T follicular helper cell (primary cell): ENCODE measurements at regions not wholly inside any gene's neighbourhood (a gene's known extent, or its start where the extent isn't known, plus 50 kb on each side); places are given as distances from the start of the nearest gene placed in this dataset.

Experiments used
- DNase-seq: peaks from one replicate; pipeline ENCODE4 v3.0.0-alpha.2; 2020; ENCODE audit warnings: low read depth

DNA sequence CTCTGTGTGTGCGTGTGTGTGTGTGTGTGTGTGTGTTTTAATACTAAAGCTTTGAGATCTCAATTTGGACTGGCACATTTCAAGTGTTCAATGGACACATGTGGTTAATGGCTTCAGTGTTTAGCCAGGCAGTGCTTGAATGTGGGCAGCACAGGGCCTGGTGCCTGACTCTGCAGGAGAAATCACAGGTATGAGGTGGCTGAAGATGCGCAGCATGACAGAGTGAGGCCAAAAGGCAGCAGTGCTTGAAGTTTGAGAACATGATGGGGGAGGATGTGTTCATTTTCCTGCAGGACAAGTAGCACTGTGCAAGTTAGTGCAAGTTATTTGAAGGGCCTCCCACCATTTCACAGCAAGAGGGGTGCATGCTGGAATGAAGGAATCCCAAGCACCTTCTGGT lies 620.5 kb upstream of the TBL1XR1 start:
- DNase-seq, result no peak

GRCh38 chr3:177818712-177819240 lies 621.5 kb upstream of the TBL1XR1 start:
- no peak for DNase-seq

- no peak for DNase-seq
Measured at GRCh38 chr3:177820683-177821316, 623.5 kb upstream of the TBL1XR1 start.

DNA sequence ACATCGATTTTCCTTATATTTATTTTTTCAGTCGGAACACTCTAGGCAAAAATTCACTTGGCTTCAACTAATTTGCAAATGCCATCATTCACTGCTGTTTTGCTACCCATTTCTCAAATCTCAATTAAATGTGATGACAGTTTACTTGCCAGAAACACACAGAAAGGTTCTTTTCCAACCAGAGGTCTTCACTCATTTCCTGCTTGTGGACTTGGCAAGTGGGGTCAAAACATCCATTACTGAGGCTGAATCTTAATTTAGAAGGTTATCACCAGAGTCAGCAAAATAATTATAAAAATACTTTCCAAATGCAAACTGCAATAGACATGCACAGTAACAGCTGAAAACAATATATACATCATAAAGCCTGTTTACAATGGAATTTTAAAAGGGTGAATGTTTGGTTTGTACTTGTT lies 625.4 kb upstream of the TBL1XR1 start:
- DNase-seq, result no peak

DNA sequence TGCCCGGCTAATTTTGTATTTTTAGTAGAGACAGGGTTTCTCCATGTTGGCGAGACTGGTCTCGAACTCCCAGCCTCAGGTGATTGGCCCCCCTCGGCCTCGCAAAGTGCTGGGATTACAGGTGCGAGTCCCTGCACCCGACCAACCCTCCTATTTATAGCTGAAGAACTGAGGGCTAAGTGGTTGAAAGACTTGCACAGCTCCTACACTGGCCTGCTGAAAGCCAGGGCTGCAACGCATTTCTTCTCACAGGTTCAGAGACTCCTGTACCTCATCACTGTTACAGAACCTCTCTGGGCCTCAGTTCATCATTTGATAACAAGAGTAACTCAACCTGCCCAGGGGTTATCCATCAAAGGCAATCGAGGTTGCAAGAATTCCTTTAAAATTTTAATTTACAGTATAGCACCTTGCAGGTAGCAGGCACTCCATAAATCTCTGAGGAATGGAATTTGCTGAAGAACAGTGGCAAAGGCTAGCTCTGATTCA lies 626.5 kb upstream of the TBL1XR1 start:
- no peak for DNase-seq

- no peak for DNase-seq
Measured at GRCh38 chr3:177824190-177824786, 627.0 kb upstream of the TBL1XR1 start.

- DNase-seq, result no peak
Measured at GRCh38 chr3:177824841-177825240, 627.6 kb upstream of the TBL1XR1 start.

GRCh38 chr3:177826253-177826652 lies 629.0 kb upstream of the TBL1XR1 start:
- DNase-seq, result no peak

GRCh38 chr3:177827511-177828207 lies 630.4 kb upstream of the TBL1XR1 start:
- no peak for DNase-seq

DNA sequence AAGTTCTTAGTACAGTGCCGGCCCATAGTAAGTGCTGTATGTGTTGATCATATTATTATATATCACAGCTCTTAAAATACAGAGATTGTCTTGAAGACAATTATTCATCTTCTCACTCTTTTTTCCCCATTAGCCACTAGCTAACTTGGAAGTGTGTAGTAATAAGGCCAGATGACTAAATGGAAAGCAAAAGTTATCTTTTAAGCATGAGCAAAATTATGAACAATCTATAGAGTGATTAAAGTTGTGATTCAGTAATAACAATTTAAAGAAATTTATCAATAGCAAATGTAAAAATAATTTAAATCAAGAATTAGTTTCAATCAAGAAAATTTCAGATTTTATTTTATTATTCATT lies 630.9 kb upstream of the TBL1XR1 start:
- DNase-seq, result no peak

- DNase-seq, result no peak
Measured at GRCh38 chr3:177830411-177830849, 633.1 kb upstream of the TBL1XR1 start.

DNA sequence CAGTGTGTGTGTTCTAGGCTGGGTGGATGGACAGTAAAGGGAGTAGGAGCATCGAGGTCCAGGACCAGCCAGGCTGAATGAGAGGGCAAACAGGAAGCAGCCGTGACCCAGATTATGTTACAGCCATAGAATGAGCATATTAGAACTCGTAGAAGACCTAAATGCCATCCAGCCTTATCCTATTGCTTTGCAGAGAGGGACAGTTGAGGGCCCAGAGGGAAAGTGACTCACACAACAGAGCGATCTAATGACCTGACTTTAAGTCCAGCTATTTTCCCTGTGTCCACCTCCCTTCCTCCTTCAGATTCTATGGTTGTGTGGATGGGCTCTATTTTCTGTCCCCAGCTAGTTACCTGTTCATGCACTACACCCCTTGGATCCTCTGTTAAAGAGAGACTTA lies 634.1 kb upstream of the TBL1XR1 start:
- DNase-seq, result no peak

- DNase-seq, result no peak
Measured at GRCh38 chr3:177832880-177833279, 635.6 kb upstream of the TBL1XR1 start.

DNA sequence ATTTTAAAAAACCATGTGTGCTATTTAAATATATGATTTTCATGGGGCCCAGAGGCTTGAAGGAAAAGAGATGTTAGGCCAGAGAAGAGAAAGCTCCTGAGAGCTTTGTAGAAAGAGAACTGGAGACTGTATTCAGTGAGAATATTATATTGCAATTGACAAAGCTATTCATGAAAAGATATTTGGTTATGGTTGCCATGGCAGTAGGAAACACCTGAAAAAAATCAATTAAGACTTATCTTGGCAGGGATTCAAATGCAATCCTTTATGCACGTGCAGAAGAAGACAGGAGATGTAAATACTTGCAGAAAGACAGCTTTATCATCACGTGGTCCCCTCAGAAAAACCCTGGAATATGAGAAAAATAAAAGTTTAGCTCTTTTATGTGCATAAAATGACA lies 636.0 kb upstream of the TBL1XR1 start:
- no peak for DNase-seq

DNA sequence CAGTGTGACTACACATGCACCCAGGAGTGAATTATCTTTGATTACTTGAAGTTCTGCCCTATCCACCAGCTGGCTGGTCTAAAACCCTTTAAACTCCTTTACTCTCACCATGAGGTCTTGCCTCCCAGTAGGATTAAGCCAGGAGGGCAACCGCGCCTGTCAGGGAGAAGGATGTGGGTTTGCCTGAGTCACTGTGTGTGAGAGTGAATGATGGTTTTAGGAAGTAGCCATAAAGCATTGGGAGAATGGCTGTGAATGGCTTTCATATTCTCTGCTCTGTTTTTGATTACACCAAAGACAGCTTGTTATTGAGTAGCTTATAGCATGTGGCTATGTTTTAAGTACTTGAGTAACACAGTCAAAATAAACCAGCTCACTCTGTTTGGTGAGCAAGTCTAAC lies 637.7 kb upstream of the TBL1XR1 start:
- no peak for DNase-seq

DNA sequence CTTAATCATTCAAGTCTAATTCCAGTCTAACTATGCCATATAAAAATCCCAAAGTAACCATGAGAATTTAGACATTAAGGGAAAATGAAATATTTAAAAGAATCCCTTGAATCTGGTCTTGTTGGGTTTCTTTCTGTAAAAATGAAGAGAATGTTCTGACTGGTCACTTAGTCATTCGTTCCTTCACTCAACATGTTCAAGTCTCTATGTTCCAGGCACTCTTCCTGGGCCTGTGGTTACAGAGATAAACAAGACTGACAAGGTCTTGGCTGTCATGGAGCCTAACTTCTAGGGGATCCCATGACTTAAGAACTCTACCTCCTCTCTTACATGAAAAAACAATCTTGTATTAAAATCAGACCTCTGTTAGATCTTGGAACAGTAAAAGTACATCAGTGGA lies 638.6 kb upstream of the TBL1XR1 start:
- no peak for DNase-seq

GRCh38 chr3:177836671-177837070 lies 639.4 kb upstream of the TBL1XR1 start:
- no peak for DNase-seq

- DNase-seq, result no peak
Measured at GRCh38 chr3:177837951-177838655, 640.8 kb upstream of the TBL1XR1 start.

- DNase-seq, result no peak
Measured at GRCh38 chr3:177838766-177839350, 641.6 kb upstream of the TBL1XR1 start.

- no peak for DNase-seq
Measured at GRCh38 chr3:177842302-177842701, 645.0 kb upstream of the TBL1XR1 start.

DNA sequence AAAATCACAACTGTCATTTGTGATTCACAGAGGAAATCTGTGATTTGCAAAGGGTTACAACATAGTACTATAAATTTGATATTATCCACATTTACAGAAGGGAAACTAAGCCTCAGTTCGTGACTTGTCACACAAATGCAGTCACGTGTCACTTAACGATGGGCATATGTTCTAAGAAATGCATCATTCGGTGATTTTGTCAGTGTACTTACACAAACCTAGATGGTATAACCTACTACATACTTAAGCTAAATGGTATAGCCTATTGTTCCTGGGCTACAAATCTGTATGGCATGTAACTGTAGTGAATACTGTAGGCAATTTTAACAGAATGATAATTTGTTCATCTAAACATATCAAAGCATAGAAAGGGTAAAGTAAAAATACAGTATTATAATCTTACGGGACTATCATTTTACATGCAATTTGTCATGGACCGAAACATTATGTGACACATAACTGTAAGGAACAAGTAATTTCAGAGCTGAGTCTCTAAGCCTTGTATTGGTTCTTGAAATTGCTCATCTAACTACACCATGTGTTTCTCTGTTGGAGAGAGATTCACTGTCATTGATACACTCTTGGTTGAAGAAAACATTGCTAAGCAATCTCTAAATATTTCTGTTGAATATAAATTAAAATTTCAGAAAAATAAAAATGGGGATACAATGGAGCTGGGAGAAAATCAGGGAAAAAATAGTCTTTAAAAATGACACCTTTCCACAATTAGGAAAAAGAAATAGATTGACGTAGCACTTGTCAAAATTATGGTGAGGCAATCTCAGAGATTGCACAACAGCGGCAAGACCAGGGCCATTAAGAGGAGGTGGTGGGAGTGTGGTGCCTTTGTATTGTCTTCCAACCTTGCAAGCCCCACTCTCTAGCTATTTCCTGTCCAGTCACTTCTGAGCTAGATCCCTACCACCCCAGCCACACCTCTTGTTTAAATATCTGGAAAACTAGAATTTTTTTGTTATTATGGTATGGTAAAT lies 645.8 kb upstream of the TBL1XR1 start:
- no peak for DNase-seq
